Fibroblast of lung (primary cell): ENCODE measurements at regions not wholly inside any gene's neighbourhood (a gene's known extent, or its start where the extent isn't known, plus 50 kb on each side); places are given as distances from the start of the nearest gene placed in this dataset.
"Not testable (repeated sequence)": the region's sequence is repeated elsewhere in the genome, so short reads cannot be mapped to it uniquely, and the experiment has no call there.

Experiments used
- CTCF ChIP-seq, 2 donors: IDR thresholded peaks in 1 of 2; conservative IDR thresholded peaks in 1 of 2; 1 replicate in 1 of 2; 2 replicates in 1 of 2; pipeline ENCODE4 v1.5.1; 2011 to 2012; ENCODE audit warnings: low read length in 2 of 2, control low read depth in 1 of 2, inconsistent platforms in 1 of 2, low read depth in 1 of 2, mild to moderate bottlenecking in 1 of 2
- EZH2 ChIP-seq: IDR thresholded peaks from 2 replicates; pipeline ENCODE4 v1.5.1; 2012; ENCODE audit warnings: low read length, control low read depth, mild to moderate bottlenecking; ENCODE audit errors: missing control alignments

DNA sequence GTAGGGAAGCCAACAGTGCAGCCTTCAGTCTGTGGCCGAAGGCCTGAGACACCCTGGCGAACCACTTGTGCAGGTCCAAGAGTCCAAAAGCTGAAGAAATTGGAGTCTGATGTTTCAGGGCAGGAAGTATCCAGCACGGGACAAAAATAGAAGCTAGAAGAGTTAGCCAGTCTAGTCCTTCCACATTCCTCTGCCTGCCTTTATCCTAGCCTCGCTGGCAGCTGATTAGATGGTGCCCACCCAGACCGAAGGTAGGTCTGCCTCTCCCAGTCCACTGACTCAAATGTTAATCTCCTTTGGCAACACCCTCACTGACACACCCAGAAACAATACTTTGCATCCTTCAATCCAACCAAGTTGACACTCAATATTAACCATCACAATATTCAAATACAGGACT, 381.6 kb downstream of the TLE1 start:
- TF ChIP-seq CTCF (conservative IDR thresholded peaks at IDR 0.05 in 1 of 2, IDR thresholded peaks at IDR 0.05 in 1 of 2; ENCODE audit: low read depth in 1 of 2, low read length in 2 of 2); EZH2: not testable (repeated sequence)
